ENCODE measurements at regions not wholly inside any gene's neighbourhood (a gene's known extent, or its start where the extent isn't known, plus 50 kb on each side); places are given as distances from the start of the nearest gene placed in this dataset.
A peak's percentile ranks its signal among the peaks of the same experiment; 100 is the strongest.

DNA sequence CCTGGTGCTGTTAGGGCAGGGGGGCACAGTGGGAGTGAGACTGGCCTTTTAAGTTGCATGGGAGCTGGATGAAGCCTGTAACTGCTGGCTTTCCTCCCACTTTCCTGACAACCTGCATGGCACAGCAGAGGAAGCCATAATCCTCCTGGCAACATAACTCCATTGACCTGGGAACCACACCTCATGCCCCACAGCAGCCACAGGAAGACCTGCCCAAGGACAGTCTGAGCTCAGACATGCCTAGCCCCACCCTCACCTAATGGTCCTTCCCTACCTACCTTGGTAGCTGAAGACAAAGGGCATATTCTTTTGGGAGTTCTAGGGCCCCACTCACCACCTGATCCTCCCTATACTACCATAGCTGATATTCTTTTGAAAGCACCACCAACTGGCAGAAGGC, 482.2 kb upstream of the TOM1L1 start:
- Histone ChIP-seq H3K9me2 (ENCODE audit: low read depth, low read length) (no peaks in the 10 kb centered on the region), H3K27me3 (ENCODE audit: insufficient read depth, low read length) (no peaks in the 10 kb centered on the region), H3K4me3 (ENCODE audit: low read depth, low read length, poor library complexity, severe bottlenecking) (no peak overlapping the region), H2AFZ (ENCODE audit: low read length) (no peak overlapping the region), H4K20me1 (ENCODE audit: insufficient read depth, low read length) (no peaks in the 10 kb centered on the region), H3K4me2 (ENCODE audit: low read length) (no peak overlapping the region), H3F3A (ENCODE audit: insufficient read depth, low read length) (no peaks in the 10 kb centered on the region), H3K79me2 (ENCODE audit: insufficient read depth, low read length) (no peaks in the 10 kb centered on the region), H3K36me3 (ENCODE audit: insufficient read depth, low read length) (no peaks in the 10 kb centered on the region), H3K4me1 (ENCODE audit: insufficient read depth, low read length, severe bottlenecking) (no peaks in the 10 kb centered on the region), H3K27ac (ENCODE audit: low read depth, low read length, poor library complexity, severe bottlenecking) (no peak overlapping the region), H3K9ac (ENCODE audit: low read length) (no peak overlapping the region), H3K9me3 (ENCODE audit: low read length) (no peaks in the 10 kb centered on the region)
- TF ChIP-seq EZH2 (IDR thresholded peaks at IDR 0.05; ENCODE audit: borderline replicate concordance, low read length), result no peak
- TF ChIP-seq, protein P1, sequence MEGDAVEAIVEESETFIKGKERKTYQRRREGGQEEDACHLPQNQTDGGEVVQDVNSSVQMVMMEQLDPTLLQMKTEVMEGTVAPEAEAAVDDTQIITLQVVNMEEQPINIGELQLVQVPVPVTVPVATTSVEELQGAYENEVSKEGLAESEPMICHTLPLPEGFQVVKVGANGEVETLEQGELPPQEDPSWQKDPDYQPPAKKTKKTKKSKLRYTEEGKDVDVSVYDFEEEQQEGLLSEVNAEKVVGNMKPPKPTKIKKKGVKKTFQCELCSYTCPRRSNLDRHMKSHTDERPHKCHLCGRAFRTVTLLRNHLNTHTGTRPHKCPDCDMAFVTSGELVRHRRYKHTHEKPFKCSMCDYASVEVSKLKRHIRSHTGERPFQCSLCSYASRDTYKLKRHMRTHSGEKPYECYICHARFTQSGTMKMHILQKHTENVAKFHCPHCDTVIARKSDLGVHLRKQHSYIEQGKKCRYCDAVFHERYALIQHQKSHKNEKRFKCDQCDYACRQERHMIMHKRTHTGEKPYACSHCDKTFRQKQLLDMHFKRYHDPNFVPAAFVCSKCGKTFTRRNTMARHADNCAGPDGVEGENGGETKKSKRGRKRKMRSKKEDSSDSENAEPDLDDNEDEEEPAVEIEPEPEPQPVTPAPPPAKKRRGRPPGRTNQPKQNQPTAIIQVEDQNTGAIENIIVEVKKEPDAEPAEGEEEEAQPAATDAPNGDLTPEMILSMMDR (IDR thresholded peaks at IDR 0.05; ENCODE audit: low read length), result no peak

- H4K20me1 ChIP-seq (ENCODE audit: insufficient read depth, low read length), result no peaks in the 10 kb centered on the region
- no peaks in the 10 kb centered on the region for H3K9me3 ChIP-seq (ENCODE audit: low read length)
- no peaks in the 10 kb centered on the region for H3K27me3 ChIP-seq (ENCODE audit: insufficient read depth, low read length)
- no peaks in the 10 kb centered on the region for H3F3A ChIP-seq (ENCODE audit: insufficient read depth, low read length)
- no peaks in the 10 kb centered on the region for H3K36me3 ChIP-seq (ENCODE audit: insufficient read depth, low read length)
- no peak overlapping the region for H2AFZ ChIP-seq (ENCODE audit: low read length)
- no peaks in the 10 kb centered on the region for H3K4me1 ChIP-seq (ENCODE audit: insufficient read depth, low read length, severe bottlenecking)
- no peak overlapping the region for H3K4me3 ChIP-seq (ENCODE audit: low read depth, low read length, poor library complexity, severe bottlenecking)
- no peak overlapping the region for H3K9ac ChIP-seq (ENCODE audit: low read length)
- TF ChIP-seq, protein P1 (IDR thresholded peaks at IDR 0.05; ENCODE audit: low read length), result no peak
- no peak for TF ChIP-seq EZH2 (IDR thresholded peaks at IDR 0.05; ENCODE audit: borderline replicate concordance, low read length)
- H3K79me2 ChIP-seq (ENCODE audit: insufficient read depth, low read length), result no peaks in the 10 kb centered on the region
- no peak overlapping the region for H3K4me2 ChIP-seq (ENCODE audit: low read length)
- H3K9me2 ChIP-seq (ENCODE audit: low read depth, low read length), result no peaks in the 10 kb centered on the region
- no peak overlapping the region for H3K27ac ChIP-seq (ENCODE audit: low read depth, low read length, poor library complexity, severe bottlenecking)
Observed at GRCh38 chr17:54425671-54426070, 475.0 kb upstream of the TOM1L1 start.

DNA sequence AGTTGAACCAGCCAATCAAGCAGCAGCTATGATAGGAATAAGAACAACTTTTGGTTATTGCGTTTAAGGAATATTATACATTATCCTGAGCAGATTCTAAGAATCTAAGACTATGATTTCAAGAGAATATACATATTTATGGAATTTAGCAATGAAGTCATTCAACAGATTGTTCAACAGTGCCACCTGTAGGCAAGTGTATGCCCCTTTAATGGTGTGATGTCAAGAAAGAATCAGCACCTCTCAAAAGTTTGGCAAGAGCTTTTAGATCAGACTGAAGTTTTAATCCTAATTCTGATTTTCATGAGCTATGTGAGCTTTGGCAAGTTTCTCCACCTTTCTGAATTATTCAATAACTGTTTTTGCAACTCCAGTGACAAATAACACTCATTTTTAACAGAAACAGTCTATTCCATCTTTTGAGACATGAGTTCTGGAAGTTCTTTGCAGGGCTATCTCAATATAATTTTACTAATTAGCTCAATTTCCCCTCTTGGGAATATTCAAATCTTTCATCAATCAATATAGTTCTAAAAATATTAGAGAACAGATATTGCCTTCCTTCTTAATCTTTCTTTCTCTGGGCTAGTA, 474.3 kb upstream of the TOM1L1 start:
- H3K36me3 ChIP-seq (ENCODE audit: insufficient read depth, low read length), result no peaks in the 10 kb centered on the region
- H3K27me3 ChIP-seq (ENCODE audit: insufficient read depth, low read length), result no peaks in the 10 kb centered on the region
- H2AFZ ChIP-seq (ENCODE audit: low read length), result no peak overlapping the region
- H3K79me2 ChIP-seq (ENCODE audit: insufficient read depth, low read length), result no peaks in the 10 kb centered on the region
- H3F3A ChIP-seq (ENCODE audit: insufficient read depth, low read length), result no peaks in the 10 kb centered on the region
- H3K4me1 ChIP-seq (ENCODE audit: insufficient read depth, low read length, severe bottlenecking), result no peaks in the 10 kb centered on the region
- H3K4me3 ChIP-seq (ENCODE audit: low read depth, low read length, poor library complexity, severe bottlenecking), result no peak overlapping the region
- H3K9ac ChIP-seq (ENCODE audit: low read length), result no peak overlapping the region
- H3K4me2 ChIP-seq (ENCODE audit: low read length), result no peak overlapping the region
- TF ChIP-seq, protein P1 (IDR thresholded peaks at IDR 0.05; ENCODE audit: low read length), result peak; percentile 67; the same call in 1 of the 2 replicates
- no peak for TF ChIP-seq EZH2 (IDR thresholded peaks at IDR 0.05; ENCODE audit: borderline replicate concordance, low read length)
- no peaks in the 10 kb centered on the region for H3K9me3 ChIP-seq (ENCODE audit: low read length)
- H4K20me1 ChIP-seq (ENCODE audit: insufficient read depth, low read length), result no peaks in the 10 kb centered on the region
- no peak overlapping the region for H3K27ac ChIP-seq (ENCODE audit: low read depth, low read length, poor library complexity, severe bottlenecking)
- H3K9me2 ChIP-seq (ENCODE audit: low read depth, low read length), result no peaks in the 10 kb centered on the region

Data from OCI-LY1 (cell line).